ENCODE measurements at regions not wholly inside any gene's neighbourhood (a gene's known extent, or its start where the extent isn't known, plus 50 kb on each side); places are given as distances from the start of the nearest gene placed in this dataset.

GRCh38 chr1:48164571-48164970 is 57.9 kb upstream of the SLC5A9 start:
- ChIA-PET CTCF (no interaction called here), POLR2A (no interaction called here)
- no peak overlapping the region for H2AFZ ChIP-seq (ENCODE audit: insufficient read depth, low read depth, low read length, poor library complexity, severe bottlenecking)
- no peak for ATAC-seq (ENCODE audit: low read depth)
- no peak overlapping the region for H3K9ac ChIP-seq (ENCODE audit: low read length)
- H3K4me3 ChIP-seq (ENCODE audit: control extremely low read depth in 1 of 5, extremely low read depth in 1 of 5, insufficient read depth in 1 of 5, low read depth in 2 of 5, low read length in 4 of 5) = no peak overlapping the region
- no CpG with 5 or more reads among the region's 4 CpGs for WGBS (ENCODE audit: insufficient coverage)
- H3K4me3 Mint-ChIP-seq = no peak overlapping the region
- DNase-seq = no peak
- no peak overlapping the region for H3K4me2 ChIP-seq (replicated peaks; ENCODE audit: low read depth, low read length, poor library complexity, severe bottlenecking)
- H3K4me1 Mint-ChIP-seq = no peaks in the 10 kb centered on the region
- no peak for TF ChIP-seq EZH2 (IDR thresholded peaks at IDR 0.05; ENCODE audit: borderline replicate concordance, insufficient read depth, low read depth, low read length, poor library complexity, severe bottlenecking)
- no peak for TF ChIP-seq CTCF (IDR thresholded peaks at IDR 0.05)
- no peaks in the 10 kb centered on the region for H3K9me3 ChIP-seq (ENCODE audit: control extremely low read depth in 1 of 3, control insufficient read depth in 2 of 3, insufficient read depth in 1 of 3, low read length in 2 of 3)
- H3K36me3 ChIP-seq (replicated peaks in 1 of 2; ENCODE audit: control extremely low read depth in 1 of 2, control insufficient read depth in 1 of 2, extremely low read depth in 1 of 2, insufficient read depth in 2 of 2, low read length in 1 of 2) = no peaks in the 10 kb centered on the region
- H3K9me3 Mint-ChIP-seq (ENCODE audit: insufficient read depth) = peaks cover 2% of the 10 kb centered on the region
- H3K27me3 ChIP-seq (replicated peaks in 1 of 4; ENCODE audit: control extremely low read depth in 1 of 4, control insufficient read depth in 3 of 4, insufficient read depth in 4 of 4, low read length in 3 of 4) = no peaks in the 10 kb centered on the region
- H4K20me1 ChIP-seq (ENCODE audit: control insufficient read depth, insufficient read depth, low read length, poor library complexity, severe bottlenecking) = no peaks in the 10 kb centered on the region
- H3K4me1 ChIP-seq (ENCODE audit: control insufficient read depth in 2 of 2, insufficient read depth in 2 of 2, low read length in 2 of 2) = no peaks in the 10 kb centered on the region
- H3K27ac ChIP-seq (ENCODE audit: low read length in 2 of 2) = no peak overlapping the region
- H3K79me2 ChIP-seq (ENCODE audit: control insufficient read depth, insufficient read depth, low read length) = no peaks in the 10 kb centered on the region
- intact Hi-C loops (cut with micrococcal nuclease) = no loop called here
- no peak overlapping the region for H3K27ac Mint-ChIP-seq
- H3K27me3 Mint-ChIP-seq = peaks cover 16% of the 10 kb centered on the region

GRCh38 chr1:48160486-48161132 is 61.9 kb upstream of the SLC5A9 start:
- no peaks in the 10 kb centered on the region for H4K20me1 ChIP-seq (ENCODE audit: control insufficient read depth, insufficient read depth, low read length, poor library complexity, severe bottlenecking)
- no peaks in the 10 kb centered on the region for H3K9me3 ChIP-seq (ENCODE audit: control extremely low read depth in 1 of 3, control insufficient read depth in 2 of 3, insufficient read depth in 1 of 3, low read length in 2 of 3)
- H3K4me1 Mint-ChIP-seq = no peaks in the 10 kb centered on the region
- TF ChIP-seq CTCF (IDR thresholded peaks at IDR 0.05) (no peak), EZH2 (IDR thresholded peaks at IDR 0.05; ENCODE audit: borderline replicate concordance, insufficient read depth, low read depth, low read length, poor library complexity, severe bottlenecking) (no peak)
- H2AFZ ChIP-seq (ENCODE audit: insufficient read depth, low read depth, low read length, poor library complexity, severe bottlenecking) = no peak overlapping the region
- no peak for DNase-seq
- H3K79me2 ChIP-seq (ENCODE audit: control insufficient read depth, insufficient read depth, low read length) = no peaks in the 10 kb centered on the region
- no peak overlapping the region for H3K27ac ChIP-seq (ENCODE audit: low read length in 2 of 2)
- H3K9ac ChIP-seq (ENCODE audit: low read length) = no peak overlapping the region
- CTCF ChIA-PET = interaction anchor here (1.2 kb wide), 1 partner anchor 22 kb away, joined by 3 read pairs; no protein-coding TSS in a partner anchor
- no peaks in the 10 kb centered on the region for H3K9me3 Mint-ChIP-seq (ENCODE audit: insufficient read depth)
- no peak overlapping the region for H3K4me2 ChIP-seq (replicated peaks; ENCODE audit: low read depth, low read length, poor library complexity, severe bottlenecking)
- peaks cover 16% of the 10 kb centered on the region for H3K27me3 Mint-ChIP-seq
- H3K4me1 ChIP-seq (ENCODE audit: control insufficient read depth in 2 of 2, insufficient read depth in 2 of 2, low read length in 2 of 2) = no peaks in the 10 kb centered on the region
- WGBS (ENCODE audit: insufficient coverage) = 89% methylated on average over 4 of the region's 6 CpGs
- no peak overlapping the region for H3K27ac Mint-ChIP-seq
- intact Hi-C loops (cut with micrococcal nuclease) = no loop called here
- ATAC-seq (ENCODE audit: low read depth) = no peak
- H3K4me3 ChIP-seq (ENCODE audit: control extremely low read depth in 1 of 5, extremely low read depth in 1 of 5, insufficient read depth in 1 of 5, low read depth in 2 of 5, low read length in 4 of 5) = no peak overlapping the region
- H3K27me3 ChIP-seq (replicated peaks in 1 of 4; ENCODE audit: control extremely low read depth in 1 of 4, control insufficient read depth in 3 of 4, insufficient read depth in 4 of 4, low read length in 3 of 4) = no peaks in the 10 kb centered on the region
- no peaks in the 10 kb centered on the region for H3K36me3 ChIP-seq (replicated peaks in 1 of 2; ENCODE audit: control extremely low read depth in 1 of 2, control insufficient read depth in 1 of 2, extremely low read depth in 1 of 2, insufficient read depth in 2 of 2, low read length in 1 of 2)
- POLR2A ChIA-PET = no interaction called here
- H3K4me3 Mint-ChIP-seq = no peak overlapping the region
